ENCODE measurements at regions not wholly inside any gene's neighbourhood (a gene's known extent, or its start where the extent isn't known, plus 50 kb on each side); places are given as distances from the start of the nearest gene placed in this dataset.

DNA sequence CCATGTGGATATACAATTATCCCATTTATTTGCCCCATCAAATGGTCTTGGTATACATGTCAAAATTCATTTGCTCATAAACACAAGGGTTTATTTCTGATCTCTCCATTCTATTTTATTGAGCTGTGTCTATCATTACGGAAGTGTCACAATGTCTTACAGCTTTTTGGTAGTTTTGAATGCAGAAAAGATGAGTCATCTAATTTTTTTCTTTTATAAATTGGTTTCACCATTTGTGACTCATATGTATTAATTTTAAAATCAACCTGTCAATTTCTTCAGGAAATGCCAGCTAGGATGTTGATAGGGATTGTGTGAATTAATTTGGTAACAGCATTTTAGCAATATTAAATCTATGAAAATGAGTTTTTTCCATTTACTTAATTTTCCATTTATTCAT lies 2549.4 kb downstream of the PCDH9 start:
- TF ChIP-seq OSR1 (CRISPR knock-in tag; IDR thresholded peaks at IDR 0.05), result no peak
- no peak for TF ChIP-seq ARNTL (CRISPR knock-in tag; IDR thresholded peaks at IDR 0.05; ENCODE audit: borderline replicate concordance, low read depth)
- no peak for TF ChIP-seq PATZ1 (CRISPR knock-in tag; IDR thresholded peaks at IDR 0.05; ENCODE audit: borderline replicate concordance)
- TF ChIP-seq, protein P1, sequence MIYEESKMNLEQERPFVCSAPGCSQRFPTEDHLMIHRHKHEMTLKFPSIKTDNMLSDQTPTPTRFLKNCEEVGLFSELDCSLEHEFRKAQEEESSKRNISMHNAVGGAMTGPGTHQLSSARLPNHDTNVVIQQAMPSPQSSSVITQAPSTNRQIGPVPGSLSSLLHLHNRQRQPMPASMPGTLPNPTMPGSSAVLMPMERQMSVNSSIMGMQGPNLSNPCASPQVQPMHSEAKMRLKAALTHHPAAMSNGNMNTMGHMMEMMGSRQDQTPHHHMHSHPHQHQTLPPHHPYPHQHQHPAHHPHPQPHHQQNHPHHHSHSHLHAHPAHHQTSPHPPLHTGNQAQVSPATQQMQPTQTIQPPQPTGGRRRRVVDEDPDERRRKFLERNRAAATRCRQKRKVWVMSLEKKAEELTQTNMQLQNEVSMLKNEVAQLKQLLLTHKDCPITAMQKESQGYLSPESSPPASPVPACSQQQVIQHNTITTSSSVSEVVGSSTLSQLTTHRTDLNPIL (CRISPR knock-in tag; IDR thresholded peaks at IDR 0.05; ENCODE audit: low read depth), result no peak
- TF ChIP-seq CSDC2 (CRISPR knock-in tag; IDR thresholded peaks at IDR 0.05), result no peak
